Urothelium cell line (cell line): ENCODE measurements at regions not wholly inside any gene's neighbourhood (a gene's known extent, or its start where the extent isn't known, plus 50 kb on each side); places are given as distances from the start of the nearest gene placed in this dataset.
"Not testable (repeated sequence)": the region's sequence is repeated elsewhere in the genome, so short reads cannot be mapped to it uniquely, and the experiment has no call there.

Experiments used
- DNase-seq: peaks from one replicate; pipeline ENCODE4 v3.0.0; 2011; ENCODE audit warnings: low spot score, mixed read lengths
- FAIRE-seq: peaks from 2 replicates; lab custom pipeline; 2011; peaks lifted over from hg19 to GRCh38; lab: Jason Lieb, UNC

GRCh38 chr18:51447351-51448342 lies 250.2 kb upstream of the MEX3C start:
- DNase-seq (no peak), FAIRE-seq (no peak)

- no peak for FAIRE-seq
These were observed 251.5 kb upstream of the MEX3C start for GRCh38 chr18:51448949-51449348.

GRCh38 chr18:51453594-51453993 lies 256.1 kb upstream of the MEX3C start:
- FAIRE-seq, result no peak
- no peak for DNase-seq

More at GRCh38 chr18:51448949-51449348, 251.5 kb upstream of the MEX3C start:
- DNase-seq, result no peak

GRCh38 chr18:51458861-51459260 lies 261.4 kb upstream of the MEX3C start:
- no peak for DNase-seq
- no peak for FAIRE-seq

GRCh38 chr18:51461956-51462355 lies 264.5 kb upstream of the MEX3C start:
- no peak for FAIRE-seq

GRCh38 chr18:51463483-51464136 lies 266.1 kb upstream of the MEX3C start:
- FAIRE-seq, result no peak

More at GRCh38 chr18:51461956-51462355, 264.5 kb upstream of the MEX3C start:
- no peak for DNase-seq

GRCh38 chr18:51478908-51479307 lies 281.4 kb upstream of the MEX3C start:
- no peak for FAIRE-seq
- DNase-seq, result no peak

More at GRCh38 chr18:51463483-51464136, 266.1 kb upstream of the MEX3C start:
- DNase-seq, result no peak

GRCh38 chr18:51479736-51480135 lies 282.3 kb upstream of the MEX3C start:
- no peak for FAIRE-seq
- no peak for DNase-seq

GRCh38 chr18:51480407-51481261 lies 283.2 kb upstream of the MEX3C start:
- DNase-seq, result no peak
- no peak for FAIRE-seq

GRCh38 chr18:51486735-51487366 lies 289.4 kb upstream of the MEX3C start:
- no peak for DNase-seq
- no peak for FAIRE-seq

- FAIRE-seq, result no peak
- no peak for DNase-seq
These were observed 292.9 kb upstream of the MEX3C start for GRCh38 chr18:51490417-51490816.

GRCh38 chr18:51490860-51491259 lies 293.4 kb upstream of the MEX3C start:
- DNase-seq (no peak), FAIRE-seq (no peak)

GRCh38 chr18:51491678-51492372 lies 294.3 kb upstream of the MEX3C start:
- FAIRE-seq (no peak), DNase-seq (no peak)

GRCh38 chr18:51498085-51498855 lies 300.8 kb upstream of the MEX3C start:
- FAIRE-seq (no peak), DNase-seq (no peak)

GRCh38 chr18:51503351-51503750 lies 305.9 kb upstream of the MEX3C start:
- FAIRE-seq, result no peak
- no peak for DNase-seq

GRCh38 chr18:51506811-51507210 lies 309.3 kb upstream of the MEX3C start:
- FAIRE-seq (no peak), DNase-seq (no peak)

GRCh38 chr18:51508410-51508809 lies 310.9 kb upstream of the MEX3C start:
- FAIRE-seq, result not testable (repeated sequence)

GRCh38 chr18:51510020-51510419 lies 312.5 kb upstream of the MEX3C start:
- DNase-seq, result no peak
- no peak for FAIRE-seq

More at GRCh38 chr18:51508410-51508809, 310.9 kb upstream of the MEX3C start:
- DNase-seq, result not testable (repeated sequence)

- DNase-seq (no peak), FAIRE-seq (no peak)
These were observed 316.0 kb upstream of the MEX3C start for GRCh38 chr18:51513517-51513916.
